ENCODE measurements at regions not wholly inside any gene's neighbourhood (a gene's known extent, or its start where the extent isn't known, plus 50 kb on each side); places are given as distances from the start of the nearest gene placed in this dataset.

DNA sequence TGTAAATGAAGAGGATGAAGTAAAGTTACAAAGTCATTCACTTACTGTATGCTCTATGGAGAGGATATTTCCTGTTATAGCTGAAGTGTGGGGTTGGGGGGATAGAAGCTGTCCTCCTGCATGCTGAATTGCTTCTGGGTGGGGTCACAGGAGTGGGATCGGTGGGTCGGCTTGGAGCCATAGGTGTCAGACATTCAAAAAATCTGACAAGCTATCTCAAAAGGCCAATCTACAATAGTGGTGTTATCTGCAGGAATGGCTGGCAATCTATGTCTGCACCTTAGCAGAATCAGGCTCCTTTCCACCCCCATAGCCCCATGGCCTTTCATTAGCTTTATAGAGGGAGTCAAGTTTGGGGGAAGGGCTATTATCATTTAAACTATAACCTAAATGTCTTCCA lies 104.9 kb downstream of the ABCC12 start:
- no peak for TF ChIP-seq GLIS3 (CRISPR knock-in tag; IDR thresholded peaks at IDR 0.05)
- TF ChIP-seq OSR1 (CRISPR knock-in tag; IDR thresholded peaks at IDR 0.05) = no peak
- TF ChIP-seq, protein P1, sequence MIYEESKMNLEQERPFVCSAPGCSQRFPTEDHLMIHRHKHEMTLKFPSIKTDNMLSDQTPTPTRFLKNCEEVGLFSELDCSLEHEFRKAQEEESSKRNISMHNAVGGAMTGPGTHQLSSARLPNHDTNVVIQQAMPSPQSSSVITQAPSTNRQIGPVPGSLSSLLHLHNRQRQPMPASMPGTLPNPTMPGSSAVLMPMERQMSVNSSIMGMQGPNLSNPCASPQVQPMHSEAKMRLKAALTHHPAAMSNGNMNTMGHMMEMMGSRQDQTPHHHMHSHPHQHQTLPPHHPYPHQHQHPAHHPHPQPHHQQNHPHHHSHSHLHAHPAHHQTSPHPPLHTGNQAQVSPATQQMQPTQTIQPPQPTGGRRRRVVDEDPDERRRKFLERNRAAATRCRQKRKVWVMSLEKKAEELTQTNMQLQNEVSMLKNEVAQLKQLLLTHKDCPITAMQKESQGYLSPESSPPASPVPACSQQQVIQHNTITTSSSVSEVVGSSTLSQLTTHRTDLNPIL (CRISPR knock-in tag; IDR thresholded peaks at IDR 0.05; ENCODE audit: low read depth) = no peak
- TF ChIP-seq, protein P2, sequence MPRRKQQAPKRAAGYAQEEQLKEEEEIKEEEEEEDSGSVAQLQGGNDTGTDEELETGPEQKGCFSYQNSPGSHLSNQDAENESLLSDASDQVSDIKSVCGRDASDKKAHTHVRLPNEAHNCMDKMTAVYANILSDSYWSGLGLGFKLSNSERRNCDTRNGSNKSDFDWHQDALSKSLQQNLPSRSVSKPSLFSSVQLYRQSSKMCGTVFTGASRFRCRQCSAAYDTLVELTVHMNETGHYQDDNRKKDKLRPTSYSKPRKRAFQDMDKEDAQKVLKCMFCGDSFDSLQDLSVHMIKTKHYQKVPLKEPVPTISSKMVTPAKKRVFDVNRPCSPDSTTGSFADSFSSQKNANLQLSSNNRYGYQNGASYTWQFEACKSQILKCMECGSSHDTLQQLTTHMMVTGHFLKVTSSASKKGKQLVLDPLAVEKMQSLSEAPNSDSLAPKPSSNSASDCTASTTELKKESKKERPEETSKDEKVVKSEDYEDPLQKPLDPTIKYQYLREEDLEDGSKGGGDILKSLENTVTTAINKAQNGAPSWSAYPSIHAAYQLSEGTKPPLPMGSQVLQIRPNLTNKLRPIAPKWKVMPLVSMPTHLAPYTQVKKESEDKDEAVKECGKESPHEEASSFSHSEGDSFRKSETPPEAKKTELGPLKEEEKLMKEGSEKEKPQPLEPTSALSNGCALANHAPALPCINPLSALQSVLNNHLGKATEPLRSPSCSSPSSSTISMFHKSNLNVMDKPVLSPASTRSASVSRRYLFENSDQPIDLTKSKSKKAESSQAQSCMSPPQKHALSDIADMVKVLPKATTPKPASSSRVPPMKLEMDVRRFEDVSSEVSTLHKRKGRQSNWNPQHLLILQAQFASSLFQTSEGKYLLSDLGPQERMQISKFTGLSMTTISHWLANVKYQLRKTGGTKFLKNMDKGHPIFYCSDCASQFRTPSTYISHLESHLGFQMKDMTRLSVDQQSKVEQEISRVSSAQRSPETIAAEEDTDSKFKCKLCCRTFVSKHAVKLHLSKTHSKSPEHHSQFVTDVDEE (CRISPR knock-in tag; IDR thresholded peaks at IDR 0.05) = no peak
- no peak for TF ChIP-seq ZFP3 (CRISPR knock-in tag; IDR thresholded peaks at IDR 0.05)
- no peak for TF ChIP-seq RARB (CRISPR knock-in tag; IDR thresholded peaks at IDR 0.05)
- no peak for TF ChIP-seq ZNF565 (CRISPR knock-in tag; conservative IDR thresholded peaks at IDR 0.05; ENCODE audit: low read depth)
- no peak for TF ChIP-seq ARNTL (CRISPR knock-in tag; IDR thresholded peaks at IDR 0.05; ENCODE audit: borderline replicate concordance, low read depth)
- ATAC-seq = no peak

DNA sequence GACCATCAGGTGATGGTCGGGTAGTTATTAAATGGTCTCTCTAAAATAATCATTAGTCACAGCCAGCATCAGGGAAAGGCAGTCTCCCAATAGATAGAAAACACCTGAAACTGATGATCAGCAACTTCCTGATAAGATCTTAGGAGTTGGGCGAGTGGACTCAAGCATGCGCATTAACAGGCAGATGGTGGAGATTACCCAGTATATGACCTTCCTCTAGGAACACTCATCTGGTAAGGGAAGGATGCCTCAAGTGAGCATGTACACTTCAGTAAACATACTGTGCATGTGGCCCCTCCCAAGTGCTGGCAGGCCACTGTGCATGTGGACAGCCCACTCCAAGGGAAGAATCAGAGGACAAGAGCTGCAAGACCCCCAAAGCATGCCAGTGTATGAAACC lies 105.9 kb downstream of the ABCC12 start:
- ATAC-seq = no peak
- TF ChIP-seq, protein P2 (CRISPR knock-in tag; IDR thresholded peaks at IDR 0.05) = no peak
- TF ChIP-seq GLIS3 (CRISPR knock-in tag; IDR thresholded peaks at IDR 0.05) = no peak
- TF ChIP-seq, protein P3, sequence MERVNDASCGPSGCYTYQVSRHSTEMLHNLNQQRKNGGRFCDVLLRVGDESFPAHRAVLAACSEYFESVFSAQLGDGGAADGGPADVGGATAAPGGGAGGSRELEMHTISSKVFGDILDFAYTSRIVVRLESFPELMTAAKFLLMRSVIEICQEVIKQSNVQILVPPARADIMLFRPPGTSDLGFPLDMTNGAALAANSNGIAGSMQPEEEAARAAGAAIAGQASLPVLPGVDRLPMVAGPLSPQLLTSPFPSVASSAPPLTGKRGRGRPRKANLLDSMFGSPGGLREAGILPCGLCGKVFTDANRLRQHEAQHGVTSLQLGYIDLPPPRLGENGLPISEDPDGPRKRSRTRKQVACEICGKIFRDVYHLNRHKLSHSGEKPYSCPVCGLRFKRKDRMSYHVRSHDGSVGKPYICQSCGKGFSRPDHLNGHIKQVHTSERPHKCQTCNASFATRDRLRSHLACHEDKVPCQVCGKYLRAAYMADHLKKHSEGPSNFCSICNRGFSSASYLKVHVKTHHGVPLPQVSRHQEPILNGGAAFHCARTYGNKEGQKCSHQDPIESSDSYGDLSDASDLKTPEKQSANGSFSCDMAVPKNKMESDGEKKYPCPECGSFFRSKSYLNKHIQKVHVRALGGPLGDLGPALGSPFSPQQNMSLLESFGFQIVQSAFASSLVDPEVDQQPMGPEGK (CRISPR knock-in tag; IDR thresholded peaks at IDR 0.05; ENCODE audit: borderline replicate concordance) = no peak
- TF ChIP-seq PPARA (CRISPR knock-in tag; IDR thresholded peaks at IDR 0.05; ENCODE audit: borderline replicate concordance) = no peak
- TF ChIP-seq ZFP30 (CRISPR knock-in tag; IDR thresholded peaks at IDR 0.05) = no peak
- TF ChIP-seq ESRRG (CRISPR knock-in tag; IDR thresholded peaks at IDR 0.05) = no peak
- no peak for TF ChIP-seq ZNF565 (CRISPR knock-in tag; conservative IDR thresholded peaks at IDR 0.05; ENCODE audit: low read depth)
- no peak for TF ChIP-seq ZNF70 (CRISPR knock-in tag; IDR thresholded peaks at IDR 0.05)
- TF ChIP-seq, protein P4, sequence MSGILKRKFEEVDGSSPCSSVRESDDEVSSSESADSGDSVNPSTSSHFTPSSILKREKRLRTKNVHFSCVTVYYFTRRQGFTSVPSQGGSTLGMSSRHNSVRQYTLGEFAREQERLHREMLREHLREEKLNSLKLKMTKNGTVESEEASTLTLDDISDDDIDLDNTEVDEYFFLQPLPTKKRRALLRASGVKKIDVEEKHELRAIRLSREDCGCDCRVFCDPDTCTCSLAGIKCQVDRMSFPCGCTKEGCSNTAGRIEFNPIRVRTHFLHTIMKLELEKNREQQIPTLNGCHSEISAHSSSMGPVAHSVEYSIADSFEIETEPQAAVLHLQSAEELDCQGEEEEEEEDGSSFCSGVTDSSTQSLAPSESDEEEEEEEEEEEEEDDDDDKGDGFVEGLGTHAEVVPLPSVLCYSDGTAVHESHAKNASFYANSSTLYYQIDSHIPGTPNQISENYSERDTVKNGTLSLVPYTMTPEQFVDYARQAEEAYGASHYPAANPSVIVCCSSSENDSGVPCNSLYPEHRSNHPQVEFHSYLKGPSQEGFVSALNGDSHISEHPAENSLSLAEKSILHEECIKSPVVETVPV (CRISPR knock-in tag; IDR thresholded peaks at IDR 0.05) = no peak
- TF ChIP-seq TCF4 (CRISPR knock-in tag; IDR thresholded peaks at IDR 0.05; ENCODE audit: borderline replicate concordance) = no peak
- TF ChIP-seq BACH2 (CRISPR knock-in tag; IDR thresholded peaks at IDR 0.05; ENCODE audit: borderline replicate concordance) = no peak
- no peak for TF ChIP-seq SNAI2 (CRISPR knock-in tag; IDR thresholded peaks at IDR 0.05)
- TF ChIP-seq ISL1 (CRISPR knock-in tag; IDR thresholded peaks at IDR 0.05) = no peak
- TF ChIP-seq TOX (CRISPR knock-in tag; IDR thresholded peaks at IDR 0.05; ENCODE audit: borderline replicate concordance) = no peak
- no peak for TF ChIP-seq ZFP3 (CRISPR knock-in tag; IDR thresholded peaks at IDR 0.05)
- TF ChIP-seq RARB (CRISPR knock-in tag; IDR thresholded peaks at IDR 0.05) = no peak
- TF ChIP-seq OSR1 (CRISPR knock-in tag; IDR thresholded peaks at IDR 0.05) = no peak
- TF ChIP-seq, protein P5, sequence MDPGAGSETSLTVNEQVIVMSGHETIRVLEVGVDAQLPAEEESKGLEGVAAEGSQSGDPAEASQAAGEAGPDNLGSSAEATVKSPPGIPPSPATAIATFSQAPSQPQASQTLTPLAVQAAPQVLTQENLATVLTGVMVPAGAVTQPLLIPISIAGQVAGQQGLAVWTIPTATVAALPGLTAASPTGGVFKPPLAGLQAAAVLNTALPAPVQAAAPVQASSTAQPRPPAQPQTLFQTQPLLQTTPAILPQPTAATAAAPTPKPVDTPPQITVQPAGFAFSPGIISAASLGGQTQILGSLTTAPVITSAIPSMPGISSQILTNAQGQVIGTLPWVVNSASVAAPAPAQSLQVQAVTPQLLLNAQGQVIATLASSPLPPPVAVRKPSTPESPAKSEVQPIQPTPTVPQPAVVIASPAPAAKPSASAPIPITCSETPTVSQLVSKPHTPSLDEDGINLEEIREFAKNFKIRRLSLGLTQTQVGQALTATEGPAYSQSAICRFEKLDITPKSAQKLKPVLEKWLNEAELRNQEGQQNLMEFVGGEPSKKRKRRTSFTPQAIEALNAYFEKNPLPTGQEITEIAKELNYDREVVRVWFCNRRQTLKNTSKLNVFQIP (CRISPR knock-in tag; IDR thresholded peaks at IDR 0.05; ENCODE audit: borderline replicate concordance, low read depth) = no peak

All from SK-N-SH treated with all-trans-retinoic acid at 6 μM for 48 hours (cell line).